Small intestine (tissue), 7 donors: ENCODE measurements at regions not wholly inside any gene's neighbourhood (a gene's known extent, or its start where the extent isn't known, plus 50 kb on each side); places are given as distances from the start of the nearest gene placed in this dataset.
"Not testable (repeated sequence)": the region's sequence is repeated elsewhere in the genome, so short reads cannot be mapped to it uniquely, and the experiment has no call there.

Source experiments
- DNase-seq, 2 donors: peaks; one replicate each; pipeline versions ENCODE4 v3.0.0 to v3.0.0-alpha.2; 2013
- FAIRE-seq: peaks from 2 replicates; lab custom pipeline; 2012; peaks lifted over from hg19 to GRCh38; lab: Jason Lieb, UNC
- H3K27ac ChIP-seq, 3 donors: one replicate each; pipeline ENCODE4 v1.5.1; 2013; ENCODE audit warnings: low read length in 2 of 3, mild to moderate bottlenecking in 2 of 3, control low read depth in 1 of 3, inconsistent platforms in 1 of 3, low read depth in 1 of 3, moderate library complexity in 1 of 3
- H3K27me3 ChIP-seq, 3 donors: one replicate each; pipeline ENCODE4 v1.6.1; 2013; ENCODE audit warnings: low read length in 3 of 3, inconsistent platforms in 1 of 3; ENCODE audit not compliant: control insufficient read depth in 3 of 3, insufficient read depth in 3 of 3
- H3K36me3 ChIP-seq, 3 donors: one replicate each; pipeline ENCODE4 v1.6.1; 2013; ENCODE audit warnings: low read length in 3 of 3, inconsistent platforms in 1 of 3, low read depth in 1 of 3, mild to moderate bottlenecking in 1 of 3, moderate library complexity in 1 of 3; ENCODE audit not compliant: control insufficient read depth in 3 of 3, insufficient read depth in 2 of 3
- H3K4me1 ChIP-seq, 3 donors: one replicate each; pipeline ENCODE4 v1.6.1; 2013; ENCODE audit warnings: low read length in 2 of 3, inconsistent platforms in 1 of 3, low read depth in 1 of 3, mild to moderate bottlenecking in 1 of 3, moderate library complexity in 1 of 3; ENCODE audit not compliant: control insufficient read depth in 3 of 3, insufficient read depth in 2 of 3
- H3K4me3 ChIP-seq, 3 donors: one replicate each; pipeline ENCODE4 v1.5.1; 2013; ENCODE audit warnings: low read length in 3 of 3, control low read depth in 1 of 3, inconsistent platforms in 1 of 3, low read depth in 1 of 3, mild to moderate bottlenecking in 1 of 3, moderate library complexity in 1 of 3
- H3K9me3 ChIP-seq, 2 donors: one replicate each; pipeline ENCODE4 v1.6.1; 2013; ENCODE audit warnings: low read depth in 1 of 2, low read length in 1 of 2; ENCODE audit not compliant: control insufficient read depth in 2 of 2, insufficient read depth in 1 of 2
- WGBS, 3 donors: extraction: QIAGEN DNeasy Blood & Tissue Kit; methylation state at CpG; one replicate each; pipeline ENCODE4 v1.1.7; 2013; 5-methylcytosine and 5-hydroxymethylcytosine counted together
- donor health status: healthy with polysubstance abuse.
- donor health status: control.
- donor health status: control.
- donor health status: Bipolar disorder and iron deficiency.
- donor health status: healthy.

GRCh38 chr5:66285343-66285922, 141.3 kb downstream of the SREK1 start:
- DNase-seq (no peak), FAIRE-seq (no peak)
- Histone ChIP-seq H3K9me3 (no peaks in the 10 kb centered on the region), H3K27me3 (no peaks in the 10 kb centered on the region), H3K27ac (no peak overlapping the region), H3K36me3 (no peaks in the 10 kb centered on the region), H3K4me3 (no peak overlapping the region), H3K4me1 (no peaks in the 10 kb centered on the region)
- 69 to 92% (median 85%) methylated on average over 3 of the region's 3 CpGs for WGBS, 3 donors

- H3K4me3 ChIP-seq: no peak overlapping the region
- H3K4me1 ChIP-seq: no peaks in the 10 kb centered on the region
- 92 to 96% (median 94%) methylated on average over 1 of the region's 1 CpG for WGBS, 3 donors
- no peaks in the 10 kb centered on the region for H3K9me3 ChIP-seq
- no peak overlapping the region for H3K27ac ChIP-seq
- no peak for DNase-seq
- H3K36me3 ChIP-seq: no peaks in the 10 kb centered on the region
- FAIRE-seq: no peak
- no peaks in the 10 kb centered on the region for H3K27me3 ChIP-seq
Measured at GRCh38 chr5:66291771-66292170, 147.7 kb downstream of the SREK1 start.

- not testable (repeated sequence) for FAIRE-seq, H3K9me3 ChIP-seq, H3K27me3 ChIP-seq, H3K4me3 ChIP-seq, H3K36me3 ChIP-seq, H3K27ac ChIP-seq, DNase-seq, H3K4me1 ChIP-seq
- whole genome bisulfite sequencing, 3 donors: 84 to 91% (median 87%) methylated on average over 10 of the region's 10 CpGs
Measured at GRCh38 chr5:66293851-66294250, 149.8 kb downstream of the SREK1 start.

GRCh38 chr5:66299463-66299862, 155.4 kb downstream of the SREK1 start:
- Histone ChIP-seq H3K9me3 (no peaks in the 10 kb centered on the region), H3K4me3 (no peak overlapping the region), H3K27ac (no peak overlapping the region), H3K4me1 (no peaks in the 10 kb centered on the region), H3K36me3 (no peaks in the 10 kb centered on the region), H3K27me3 (no peaks in the 10 kb centered on the region)
- 79 to 91% (median 91%) methylated on average over 2 of the region's 2 CpGs for WGBS, 3 donors
- FAIRE-seq (no peak), DNase-seq (no peak)

- DNase-seq (no peak), FAIRE-seq (no peak)
- no peaks in the 10 kb centered on the region for H3K4me1 ChIP-seq
- H3K4me3 ChIP-seq: no peak overlapping the region
- no peaks in the 10 kb centered on the region for H3K36me3 ChIP-seq
- 90 to 93% (median 92%) methylated on average over 12 of the region's 12 CpGs for WGBS, 3 donors
- H3K27ac ChIP-seq: no peak overlapping the region
- H3K9me3 ChIP-seq: no peaks in the 10 kb centered on the region
- no peaks in the 10 kb centered on the region for H3K27me3 ChIP-seq
Measured at GRCh38 chr5:66302344-66302743, 158.2 kb downstream of the SREK1 start.

GRCh38 chr5:66306105-66306843, 162.2 kb downstream of the SREK1 start:
- H3K4me1 ChIP-seq: no peaks in the 10 kb centered on the region
- WGBS, 3 donors: 27 to 31% (median 29%) methylated on average over 9 of the region's 9 CpGs
- H3K9me3 ChIP-seq: no peaks in the 10 kb centered on the region
- H3K27ac ChIP-seq: no peak overlapping the region
- peak; percentile 65 to 67 for DNase-seq
- no peaks in the 10 kb centered on the region for H3K36me3 ChIP-seq
- no peaks in the 10 kb centered on the region for H3K27me3 ChIP-seq
- no peak overlapping the region for H3K4me3 ChIP-seq
- FAIRE-seq: no peak

- Histone ChIP-seq H3K36me3 (no peaks in the 10 kb centered on the region), H3K27ac (no peak overlapping the region), H3K9me3 (no peaks in the 10 kb centered on the region), H3K27me3 (no peaks in the 10 kb centered on the region), H3K4me3 (no peak overlapping the region), H3K4me1 (no peaks in the 10 kb centered on the region)
- WGBS, 3 donors: 44 to 60% (median 55%) methylated on average over 7 of the region's 7 CpGs
- DNase-seq (no peak), FAIRE-seq (no peak)
Measured at GRCh38 chr5:66306844-66307315, 162.8 kb downstream of the SREK1 start.

- no peak overlapping the region for H3K27ac ChIP-seq
- no peaks in the 10 kb centered on the region for H3K36me3 ChIP-seq
- DNase-seq (peak; percentile 67 to 71), FAIRE-seq (peak; percentile 30)
- H3K9me3 ChIP-seq: no peaks in the 10 kb centered on the region
- H3K4me3 ChIP-seq: no peak overlapping the region
- H3K27me3 ChIP-seq: no peaks in the 10 kb centered on the region
- H3K4me1 ChIP-seq: no peaks in the 10 kb centered on the region
- WGBS, 3 donors: 9 to 11% (median 10%) methylated on average over 6 of the region's 6 CpGs
Measured at GRCh38 chr5:66307647-66308241, 163.6 kb downstream of the SREK1 start.
